ENCODE measurements at regions not wholly inside any gene's neighbourhood (a gene's known extent, or its start where the extent isn't known, plus 50 kb on each side); places are given as distances from the start of the nearest gene placed in this dataset.

- H3K27me3 ChIP-seq (replicated peaks; ENCODE audit: insufficient read depth, low read length), result no peaks in the 10 kb centered on the region
- no peaks in the 10 kb centered on the region for H3K9me2 ChIP-seq (replicated peaks; ENCODE audit: insufficient read depth, low read length)
- H3K9ac ChIP-seq (ENCODE audit: low read length), result no peak overlapping the region
- no peak overlapping the region for H2AFZ ChIP-seq (ENCODE audit: low read length)
- H4K20me1 ChIP-seq (ENCODE audit: insufficient read depth, low read length), result no peaks in the 10 kb centered on the region
- no peaks in the 10 kb centered on the region for H3K9me3 ChIP-seq (replicated peaks; ENCODE audit: insufficient read depth, low read length)
- TF ChIP-seq CTCF (IDR thresholded peaks at IDR 0.05; ENCODE audit: low read length), result no peak
- TF ChIP-seq EZH2phosphoT487 (IDR thresholded peaks at IDR 0.05; ENCODE audit: low read length), result no peak
- TF ChIP-seq EZH2 (optimal IDR thresholded peaks at IDR 0.05; ENCODE audit: low read depth, low read length), result no peak
- no peaks in the 10 kb centered on the region for H3K79me2 ChIP-seq (ENCODE audit: low read length)
- DNase-seq, result no peak
- H3K27ac ChIP-seq (ENCODE audit: low read length), result no peak overlapping the region
- H3K36me3 ChIP-seq (replicated peaks; ENCODE audit: insufficient read depth, low read length), result no peaks in the 10 kb centered on the region
- H3K4me1 ChIP-seq (ENCODE audit: low read length), result no peaks in the 10 kb centered on the region
- H3K4me2 ChIP-seq (ENCODE audit: low read depth, low read length), result no peak overlapping the region
- H3K4me3 ChIP-seq (ENCODE audit: low read length), result no peak overlapping the region
- H3F3A ChIP-seq (ENCODE audit: insufficient read depth, low read length), result no peaks in the 10 kb centered on the region
Observed at GRCh38 chr18:64254399-64255093, 105.7 kb upstream of the LINC00305 start.

- no peak overlapping the region for H2AFZ ChIP-seq (ENCODE audit: low read length)
- H3K4me2 ChIP-seq (ENCODE audit: low read depth, low read length), result no peak overlapping the region
Observed at GRCh38 chr18:64253873-64254272, 105.0 kb upstream of the LINC00305 start.

GRCh38 chr18:64253222-64253621, 104.3 kb upstream of the LINC00305 start:
- TF ChIP-seq EZH2phosphoT487 (IDR thresholded peaks at IDR 0.05; ENCODE audit: low read length) (no peak), CTCF (IDR thresholded peaks at IDR 0.05; ENCODE audit: low read length) (no peak), EZH2 (optimal IDR thresholded peaks at IDR 0.05; ENCODE audit: low read depth, low read length) (no peak)
- no peak overlapping the region for H3K4me2 ChIP-seq (ENCODE audit: low read depth, low read length)

More at GRCh38 chr18:64253873-64254272, 105.0 kb upstream of the LINC00305 start:
- H3K27ac ChIP-seq (ENCODE audit: low read length), result no peak overlapping the region
- DNase-seq, result peak; percentile 18
- no peaks in the 10 kb centered on the region for H3K36me3 ChIP-seq (replicated peaks; ENCODE audit: insufficient read depth, low read length)
- no peaks in the 10 kb centered on the region for H3K9me2 ChIP-seq (replicated peaks; ENCODE audit: insufficient read depth, low read length)
- H4K20me1 ChIP-seq (ENCODE audit: insufficient read depth, low read length), result no peaks in the 10 kb centered on the region
- no peak for TF ChIP-seq EZH2phosphoT487 (IDR thresholded peaks at IDR 0.05; ENCODE audit: low read length)
- no peak for TF ChIP-seq CTCF (IDR thresholded peaks at IDR 0.05; ENCODE audit: low read length)
- TF ChIP-seq EZH2 (optimal IDR thresholded peaks at IDR 0.05; ENCODE audit: low read depth, low read length), result no peak
- no peak overlapping the region for H3K4me3 ChIP-seq (ENCODE audit: low read length)
- H3K79me2 ChIP-seq (ENCODE audit: low read length), result no peaks in the 10 kb centered on the region
- no peaks in the 10 kb centered on the region for H3K27me3 ChIP-seq (replicated peaks; ENCODE audit: insufficient read depth, low read length)
- H3K9ac ChIP-seq (ENCODE audit: low read length), result no peak overlapping the region
- no peaks in the 10 kb centered on the region for H3K4me1 ChIP-seq (ENCODE audit: low read length)
- no peaks in the 10 kb centered on the region for H3F3A ChIP-seq (ENCODE audit: insufficient read depth, low read length)
- no peaks in the 10 kb centered on the region for H3K9me3 ChIP-seq (replicated peaks; ENCODE audit: insufficient read depth, low read length)

More at GRCh38 chr18:64253222-64253621, 104.3 kb upstream of the LINC00305 start:
- H3K4me3 ChIP-seq (ENCODE audit: low read length), result no peak overlapping the region
- no peak for DNase-seq
- no peaks in the 10 kb centered on the region for H3K27me3 ChIP-seq (replicated peaks; ENCODE audit: insufficient read depth, low read length)
- no peaks in the 10 kb centered on the region for H3K9me3 ChIP-seq (replicated peaks; ENCODE audit: insufficient read depth, low read length)
- no peaks in the 10 kb centered on the region for H3K36me3 ChIP-seq (replicated peaks; ENCODE audit: insufficient read depth, low read length)
- no peak overlapping the region for H3K9ac ChIP-seq (ENCODE audit: low read length)
- H4K20me1 ChIP-seq (ENCODE audit: insufficient read depth, low read length), result no peaks in the 10 kb centered on the region
- no peak overlapping the region for H2AFZ ChIP-seq (ENCODE audit: low read length)
- no peak overlapping the region for H3K27ac ChIP-seq (ENCODE audit: low read length)
- no peaks in the 10 kb centered on the region for H3K4me1 ChIP-seq (ENCODE audit: low read length)
- no peaks in the 10 kb centered on the region for H3F3A ChIP-seq (ENCODE audit: insufficient read depth, low read length)
- H3K9me2 ChIP-seq (replicated peaks; ENCODE audit: insufficient read depth, low read length), result no peaks in the 10 kb centered on the region
- no peaks in the 10 kb centered on the region for H3K79me2 ChIP-seq (ENCODE audit: low read length)

Data from MM.1S (cell line).